ENCODE measurements at regions not wholly inside any gene's neighbourhood (a gene's known extent, or its start where the extent isn't known, plus 50 kb on each side); places are given as distances from the start of the nearest gene placed in this dataset.
A peak's percentile ranks its signal among the peaks of the same experiment; 100 is the strongest.
"Not testable (repeated sequence)": the region's sequence is repeated elsewhere in the genome, so short reads cannot be mapped to it uniquely, and the experiment has no call there.

DNA sequence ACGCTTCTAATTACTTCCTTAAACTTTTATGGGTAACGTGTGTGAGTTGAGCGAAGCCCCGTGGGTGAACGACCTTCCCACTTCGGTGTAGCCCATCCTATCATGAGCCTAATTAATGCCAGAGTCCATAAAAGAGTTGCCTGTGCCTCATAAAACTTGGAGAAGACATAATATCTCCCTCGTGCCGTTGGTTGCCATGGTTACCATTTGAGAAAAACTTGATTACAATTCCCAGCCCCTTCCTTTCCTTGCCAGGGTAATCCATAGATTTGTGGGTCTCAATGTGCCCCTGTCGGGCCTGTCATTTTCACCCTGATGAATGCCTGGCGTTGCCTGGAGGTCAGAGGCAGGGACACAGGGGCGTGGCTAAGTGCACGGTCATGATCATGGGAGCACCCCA lies 127.1 kb downstream of the GLRX3 start:
- no peak for DNase-seq

DNA sequence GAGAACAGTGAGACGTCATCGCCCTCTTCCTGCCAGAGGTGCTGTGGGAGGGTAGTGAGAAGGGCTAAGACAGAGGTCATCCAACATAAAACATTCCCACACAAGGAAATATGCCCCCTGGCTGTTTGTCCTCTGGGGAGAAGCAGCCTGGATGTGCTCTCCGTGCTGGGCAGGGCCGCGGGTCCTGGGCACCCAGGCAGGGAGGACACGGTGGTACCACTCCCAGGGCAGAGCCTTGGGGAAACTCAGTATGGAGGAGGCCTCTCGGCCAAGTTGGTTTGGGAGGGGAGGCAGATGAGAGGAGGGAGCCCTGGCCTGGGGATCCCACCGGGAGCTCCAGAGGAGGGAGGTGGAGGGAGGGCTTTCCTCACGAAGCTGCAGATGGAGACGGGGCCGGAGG lies 129.4 kb downstream of the GLRX3 start:
- DNase-seq: no peak

DNA sequence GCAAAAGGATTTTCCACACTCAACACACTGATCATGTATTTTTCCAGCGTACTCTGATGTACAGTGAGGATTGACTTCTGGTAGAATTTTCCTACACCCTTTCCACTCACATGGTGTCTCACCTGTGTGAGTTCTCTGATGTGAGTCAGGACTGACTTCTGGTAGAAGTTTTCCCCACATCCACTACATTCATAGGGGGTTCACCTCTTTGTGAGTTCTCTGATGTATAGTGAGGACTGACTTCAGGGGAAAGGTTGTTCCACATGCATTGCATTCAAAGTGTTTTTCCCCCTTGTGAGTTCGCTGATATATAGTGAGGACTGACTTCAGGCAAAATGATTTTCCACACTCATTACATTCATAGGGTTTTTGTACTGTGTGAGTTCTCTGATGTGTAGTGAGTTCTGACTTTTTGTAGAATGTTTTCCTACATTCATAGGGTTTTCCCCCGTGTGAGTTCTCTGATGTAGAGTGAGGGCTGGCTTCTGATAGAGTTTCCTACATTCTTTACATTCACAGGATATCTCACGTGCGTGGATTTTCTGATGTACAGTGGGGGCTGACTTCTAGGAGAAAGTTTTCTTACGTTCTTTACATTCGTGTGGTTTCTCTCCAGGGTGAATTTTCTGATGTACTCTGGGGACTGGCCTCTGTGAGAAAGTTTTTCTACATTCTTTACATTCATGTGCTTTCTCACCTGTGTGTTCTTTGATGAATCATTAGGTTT lies 146.5 kb downstream of the GLRX3 start:
- no peak for DNase-seq

DNA sequence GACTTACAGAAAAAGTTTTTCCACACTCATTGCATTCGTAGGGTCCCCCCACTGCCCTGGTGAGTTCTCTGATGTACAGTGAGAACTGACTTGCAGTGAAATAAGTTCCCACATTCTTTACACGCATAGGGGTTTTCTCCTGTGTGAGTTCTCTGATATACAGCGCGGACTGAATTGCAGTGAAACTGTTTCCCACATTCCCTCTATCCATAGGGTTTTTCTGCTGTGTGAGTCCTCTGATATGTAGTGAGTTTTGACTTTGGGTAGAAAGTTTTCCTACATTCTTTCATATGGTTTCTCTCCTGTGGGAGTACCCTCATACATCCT lies 147.0 kb downstream of the GLRX3 start:
- no peak for DNase-seq

DNA sequence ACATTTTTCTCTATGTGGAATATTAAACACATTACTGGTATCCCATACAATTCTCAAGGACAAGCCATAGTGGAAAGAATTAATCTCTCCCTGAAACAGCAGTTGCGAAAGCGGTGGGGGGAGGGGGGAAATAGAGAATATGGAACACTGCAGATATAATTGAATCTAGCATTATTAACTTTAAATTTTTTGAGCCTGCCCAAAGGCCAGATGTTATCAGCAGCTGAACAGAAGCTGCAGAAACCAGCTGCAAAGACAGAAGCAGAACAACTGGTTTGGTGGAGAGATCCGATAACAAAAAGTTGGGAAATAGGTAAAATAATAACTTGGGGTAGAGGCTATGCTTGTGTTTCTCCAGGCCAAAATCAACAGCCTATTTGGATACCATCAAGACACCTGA lies 159.6 kb downstream of the GLRX3 start:
- not testable (repeated sequence) for DNase-seq

DNA sequence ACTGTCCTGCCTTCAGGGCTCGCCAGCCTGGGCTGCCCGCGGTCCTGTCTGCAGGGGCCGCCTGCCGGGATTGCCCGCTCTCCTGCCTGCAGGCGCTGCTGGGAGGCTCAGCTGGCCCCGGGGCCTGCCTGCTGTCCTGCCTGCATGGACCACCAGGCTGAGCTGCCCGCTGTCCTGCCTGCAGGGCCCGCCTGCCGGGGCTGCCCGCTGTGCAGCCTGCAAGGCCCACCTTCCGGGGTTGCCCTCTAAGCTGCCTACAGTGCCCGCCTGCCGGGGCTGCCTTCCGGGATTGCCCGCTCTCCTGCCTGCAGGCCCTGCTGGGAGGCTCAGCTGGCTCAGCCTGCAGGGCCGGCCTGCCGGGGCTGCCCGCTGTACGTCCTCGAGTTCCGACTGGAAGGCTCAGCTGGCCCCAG lies 164.4 kb downstream of the GLRX3 start:
- DNase-seq: peak; percentile 85

DNA sequence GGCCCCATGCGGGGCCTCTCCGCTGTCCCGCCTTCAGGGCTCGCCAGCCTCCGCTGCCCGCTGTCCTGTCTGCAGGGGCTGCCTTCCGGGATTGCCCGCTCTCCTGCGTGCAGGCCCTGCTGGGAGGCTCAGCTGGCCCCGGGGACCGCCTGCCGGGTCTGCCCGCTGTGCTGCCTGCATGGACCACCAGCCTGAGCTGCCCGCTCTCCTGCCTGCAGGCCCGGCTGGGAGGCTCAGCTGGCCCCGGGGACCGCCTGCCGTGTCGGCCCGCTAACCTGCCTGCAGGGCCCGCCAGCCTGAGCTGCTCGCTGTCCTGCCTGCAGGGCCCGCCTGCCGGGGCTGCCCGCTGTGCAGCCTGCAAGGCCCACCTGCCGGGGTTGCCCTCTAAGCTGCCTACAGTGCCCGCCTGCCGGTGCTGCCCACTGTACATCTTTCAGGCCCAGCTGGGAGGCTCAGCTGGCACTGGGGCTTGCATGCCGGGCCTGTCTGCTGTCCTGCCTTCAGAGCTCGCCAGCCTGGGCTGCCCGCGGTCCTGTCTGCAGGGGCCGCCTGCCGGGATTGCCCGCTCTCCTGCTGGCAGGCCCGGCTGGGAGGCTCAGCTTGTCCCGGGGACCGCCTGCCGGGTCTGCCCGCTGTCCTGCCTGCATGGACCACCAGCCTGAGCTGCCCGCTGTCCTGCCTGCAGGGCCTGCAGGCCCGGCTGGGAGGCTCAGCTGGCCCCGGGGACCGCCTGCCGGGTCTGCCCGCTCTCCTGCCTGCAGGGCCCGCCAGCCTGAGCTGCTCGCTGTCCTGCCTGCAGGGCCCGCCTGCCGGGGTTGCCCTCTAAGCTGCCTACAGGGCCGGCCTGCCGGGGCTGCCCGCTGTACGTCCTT lies 165.1 kb downstream of the GLRX3 start:
- DNase-seq: peak; percentile 88

DNA sequence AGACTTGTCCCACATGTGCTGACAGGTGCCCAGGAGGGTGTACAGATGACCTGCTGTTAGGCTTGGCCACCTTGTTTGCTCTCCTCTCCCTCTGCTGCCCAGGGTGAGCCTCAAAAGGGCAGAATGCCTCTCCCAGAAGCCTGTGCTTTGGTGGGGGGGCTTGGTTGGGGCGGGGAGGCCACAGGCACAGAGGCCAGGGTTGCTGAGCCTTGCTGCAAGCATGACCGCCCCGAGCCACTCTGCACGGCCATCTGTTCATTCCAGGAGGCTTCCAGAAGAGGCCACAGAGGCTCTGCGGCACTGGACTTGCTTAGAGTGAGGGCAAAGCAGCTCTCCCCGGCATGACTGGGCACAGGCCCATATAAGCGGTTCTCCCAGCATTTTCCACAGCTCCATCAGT lies 190.8 kb downstream of the GLRX3 start:
- no peak for DNase-seq

DNA sequence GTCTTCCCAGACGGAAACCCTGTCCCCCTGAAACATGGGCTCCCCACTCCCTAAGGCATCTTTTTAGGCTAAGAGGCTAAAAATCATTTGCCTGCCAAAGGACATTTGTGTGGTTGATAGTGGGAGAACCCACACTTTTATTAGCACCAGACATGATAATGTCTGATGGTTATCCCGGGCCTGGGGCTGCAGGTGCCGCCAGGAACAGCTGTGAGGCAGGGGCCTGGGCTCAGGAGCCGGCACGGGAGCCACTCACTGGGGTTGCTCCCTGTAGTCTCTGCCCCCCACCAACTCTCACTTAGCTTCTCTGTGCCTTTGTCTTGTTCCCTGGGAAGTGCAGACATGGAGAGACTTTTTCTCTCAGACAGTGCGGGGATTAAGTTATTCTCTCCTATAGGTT lies 193.6 kb downstream of the GLRX3 start:
- no peak for DNase-seq

DNA sequence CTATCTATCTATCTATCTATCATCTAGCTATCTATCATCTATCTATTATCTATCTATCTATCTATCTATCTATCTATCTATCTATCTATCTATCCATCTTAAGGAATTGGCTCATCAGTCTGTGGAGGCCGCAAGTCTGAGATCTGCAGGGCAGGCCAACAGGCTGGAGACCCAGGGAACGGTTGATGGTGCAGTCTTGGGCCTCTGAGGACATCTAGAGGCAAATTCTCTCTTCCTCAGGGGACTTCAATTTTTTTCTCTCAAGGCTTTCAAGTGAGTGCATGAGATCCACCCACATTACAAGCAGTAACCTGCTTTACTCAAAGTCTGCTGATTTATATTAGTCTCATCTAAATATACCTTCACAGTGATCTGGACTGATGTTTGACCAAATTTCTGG lies 197.0 kb downstream of the GLRX3 start:
- DNase-seq: no peak

DNA sequence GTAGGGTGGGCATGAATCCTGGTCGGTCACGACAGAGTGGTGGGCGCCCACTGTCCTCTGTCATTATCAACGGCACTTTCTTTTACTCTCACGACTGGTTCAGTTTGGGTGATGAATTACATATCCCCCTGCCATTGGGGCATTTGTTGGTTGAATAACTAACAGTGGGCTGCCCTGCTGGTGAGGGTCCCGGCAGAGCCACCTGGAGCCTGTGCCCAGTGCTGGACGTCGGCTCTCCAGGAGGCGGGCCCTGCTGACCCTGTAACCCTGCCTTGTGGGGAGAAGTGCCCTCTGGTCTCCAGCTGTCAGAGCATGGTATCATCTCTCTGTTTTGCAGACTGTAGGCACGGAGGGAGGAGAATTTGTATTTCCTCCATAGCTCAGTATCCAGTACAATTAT lies 199.1 kb downstream of the GLRX3 start:
- no peak for DNase-seq

DNA sequence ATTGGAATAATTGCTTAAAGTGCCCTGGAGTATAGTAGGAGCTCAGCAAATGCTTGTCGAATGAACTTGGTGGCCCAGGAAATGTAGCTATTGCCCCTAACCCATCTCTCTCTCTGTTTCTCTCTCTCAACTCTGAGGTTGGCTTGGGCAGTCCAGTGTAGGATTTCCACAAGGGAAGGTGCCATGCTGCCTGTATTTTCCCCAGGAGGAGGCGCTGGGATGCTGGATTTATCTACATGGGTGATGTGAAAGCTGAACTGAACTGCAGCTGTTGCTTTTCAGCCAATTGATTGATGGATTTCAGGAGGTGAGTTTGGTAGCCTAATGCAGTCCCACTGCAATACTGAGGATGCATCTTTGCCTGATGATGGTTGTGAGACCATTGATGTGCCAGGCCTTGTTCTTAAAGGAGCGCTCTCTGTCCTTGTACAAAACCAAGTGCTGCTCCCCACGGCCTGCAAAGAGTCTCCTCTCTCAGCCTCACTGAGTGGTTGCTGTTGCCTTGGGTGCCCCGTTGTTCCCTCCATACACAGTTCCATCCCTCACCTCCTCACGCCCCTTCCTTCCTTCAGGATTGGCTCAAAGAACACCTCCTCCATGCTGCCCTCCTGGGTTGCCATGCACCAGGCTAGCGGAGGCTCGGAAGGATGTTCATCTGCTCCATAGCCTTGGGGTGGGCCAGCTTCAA lies 200.6 kb downstream of the GLRX3 start:
- DNase-seq: no peak

DNA sequence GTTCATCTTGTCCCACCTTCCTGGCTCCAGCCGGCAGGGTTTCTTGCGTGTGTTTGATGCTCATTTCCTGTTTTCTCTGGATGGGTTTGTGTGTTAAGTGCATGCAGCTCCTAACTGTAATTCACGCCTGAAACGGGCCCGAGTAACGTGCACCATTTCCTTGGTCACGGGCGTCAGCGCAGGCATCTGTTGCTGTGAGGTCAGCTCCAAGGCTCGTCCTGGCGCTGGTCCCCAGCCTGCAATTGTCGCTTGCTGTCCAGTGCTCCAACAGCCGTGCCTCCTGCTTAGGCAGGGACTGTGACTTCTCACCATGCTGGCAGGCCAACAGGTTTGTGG lies 201.1 kb downstream of the GLRX3 start:
- DNase-seq: no peak

DNA sequence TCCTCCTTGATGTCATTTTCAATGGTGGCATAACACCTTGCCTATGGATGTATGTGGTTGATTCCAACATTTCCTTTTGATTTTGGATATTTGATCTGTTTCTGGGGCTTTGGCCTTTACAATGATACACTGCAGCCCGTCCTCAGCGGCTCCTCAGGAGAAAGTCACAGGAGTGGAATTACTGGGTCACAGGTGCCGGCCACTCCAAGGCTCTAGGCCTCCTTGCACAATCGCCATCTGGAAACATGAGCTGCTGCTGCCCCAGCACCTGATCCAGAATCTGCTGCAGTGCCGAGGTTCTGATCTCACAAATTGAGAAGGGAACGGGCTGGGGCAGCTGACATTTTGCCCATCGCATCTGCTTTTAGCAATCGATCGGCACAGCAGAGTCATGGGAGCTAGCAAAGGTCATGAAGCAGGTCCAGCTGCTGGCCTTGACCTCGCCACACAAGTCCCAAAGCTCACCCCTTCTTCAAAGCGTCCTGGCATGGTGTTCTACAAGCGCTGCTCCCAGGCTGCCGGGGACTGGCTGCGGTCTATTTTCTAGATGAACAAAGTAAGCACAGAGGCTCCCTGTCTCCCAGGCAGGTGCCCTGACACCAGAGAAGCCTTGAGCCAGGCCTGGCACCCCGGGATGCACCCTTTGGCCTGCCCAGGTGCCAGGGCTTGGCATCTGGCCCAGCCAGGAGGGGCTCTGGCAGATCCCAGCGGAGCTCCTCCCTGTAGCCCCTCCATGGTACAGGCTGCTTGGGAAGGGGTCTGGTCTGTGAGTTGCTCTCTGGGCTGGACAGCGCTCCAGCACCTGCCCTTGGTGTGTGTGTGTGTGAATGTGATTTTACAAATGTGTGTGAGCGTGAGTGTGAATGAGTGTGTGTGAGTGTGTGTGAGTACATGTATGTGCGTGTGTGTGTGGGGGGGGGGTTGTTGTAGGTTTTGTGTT lies 201.8 kb downstream of the GLRX3 start:
- no peak for DNase-seq

DNA sequence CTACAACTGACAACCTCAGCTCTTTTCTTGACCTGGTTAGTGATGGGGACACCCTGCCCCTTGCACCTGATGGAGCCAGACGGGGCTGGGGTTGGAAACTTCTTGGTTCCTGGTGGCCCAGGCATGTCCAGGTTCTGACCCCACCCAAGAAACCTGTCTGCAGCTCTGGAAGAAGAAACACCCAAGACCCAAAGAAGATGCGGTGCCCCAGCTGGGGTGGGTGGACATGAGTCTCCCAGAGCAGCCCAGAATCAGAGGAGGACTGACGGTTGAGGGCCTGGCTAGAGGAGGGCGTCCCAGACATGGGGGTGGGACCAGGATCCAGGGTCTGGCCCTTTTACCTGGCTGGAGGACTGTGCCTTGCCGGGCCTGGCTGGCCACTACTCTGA lies 202.4 kb downstream of the GLRX3 start:
- no peak for DNase-seq

DNA sequence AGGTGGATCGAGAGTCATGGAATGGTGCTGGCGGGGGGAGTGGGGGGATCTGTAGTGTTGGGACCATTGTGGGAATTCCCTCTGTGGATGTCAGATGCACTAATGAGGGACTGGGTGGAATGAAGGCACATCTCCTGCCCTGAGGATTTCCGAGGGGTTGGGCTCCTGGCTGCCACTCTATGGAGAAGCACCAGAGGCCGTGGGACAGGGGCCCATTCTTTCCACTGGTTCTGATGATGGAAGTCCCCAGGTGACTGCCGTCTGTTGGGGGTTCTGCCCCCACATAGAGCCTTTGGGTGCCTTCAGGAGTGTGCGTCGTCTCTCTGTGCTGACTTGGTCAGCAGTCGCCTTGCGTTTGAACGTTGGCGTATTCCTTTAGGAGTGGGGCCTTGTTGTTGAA lies 202.9 kb downstream of the GLRX3 start:
- no peak for DNase-seq

DNA sequence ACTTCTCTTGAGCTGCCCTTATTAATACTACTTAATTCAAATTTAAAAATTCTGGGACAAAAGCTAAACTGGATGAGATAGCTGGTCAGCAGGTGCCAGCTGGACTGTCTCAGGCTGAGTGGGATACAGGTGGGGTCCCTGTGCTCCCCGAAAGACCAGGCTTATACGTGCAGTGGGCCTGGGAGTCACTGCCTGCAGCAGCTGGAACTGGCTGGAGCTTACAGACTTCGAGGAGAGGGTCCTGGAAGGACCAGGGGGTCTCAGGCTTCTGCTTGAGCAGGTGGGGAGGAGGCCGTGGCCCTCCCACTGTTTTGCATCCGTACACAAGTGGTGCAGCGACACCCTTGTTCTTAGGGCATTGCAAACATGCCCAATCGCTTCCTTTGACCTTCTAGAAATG lies 203.7 kb downstream of the GLRX3 start:
- DNase-seq: no peak

DNA sequence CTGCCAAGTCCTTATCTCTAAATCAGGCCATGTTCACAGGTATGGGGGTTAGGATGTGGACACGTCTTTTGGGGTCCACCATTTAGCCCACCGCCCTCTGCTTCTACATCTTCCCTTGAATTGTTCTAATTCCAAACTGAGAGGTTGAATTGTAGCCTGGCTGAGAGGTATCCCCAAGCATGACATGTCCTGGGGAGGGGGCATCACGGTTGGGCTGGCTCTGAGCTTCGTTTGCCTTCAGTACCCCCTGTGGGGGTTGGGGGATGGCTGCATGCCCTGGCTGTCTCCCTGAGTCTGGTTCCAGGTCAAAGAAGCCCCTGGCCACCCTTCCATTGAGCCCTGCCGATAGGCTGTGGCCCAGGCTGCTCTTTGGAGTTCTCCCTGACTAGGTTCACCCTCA lies 204.6 kb downstream of the GLRX3 start:
- no peak for DNase-seq

DNA sequence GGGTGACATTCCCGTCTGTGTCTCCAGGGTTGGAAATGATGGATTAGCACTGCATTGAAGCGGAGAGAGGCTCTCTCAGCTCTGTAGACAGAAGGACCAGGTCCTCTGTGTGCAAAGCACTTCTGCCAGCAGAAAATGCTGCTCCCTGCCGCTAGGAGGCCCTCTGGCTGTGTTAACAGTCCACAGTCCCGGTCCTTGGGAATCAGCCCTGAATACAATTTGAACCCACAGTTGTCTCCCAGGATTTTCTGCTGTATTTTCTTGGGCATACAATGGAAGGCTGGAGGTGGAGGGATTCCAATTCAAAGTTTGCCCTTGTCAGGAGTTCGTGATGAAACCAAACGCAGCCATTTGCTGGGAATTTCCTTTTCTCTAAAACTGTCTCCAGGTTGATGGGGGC lies 205.2 kb downstream of the GLRX3 start:
- DNase-seq: no peak

DNA sequence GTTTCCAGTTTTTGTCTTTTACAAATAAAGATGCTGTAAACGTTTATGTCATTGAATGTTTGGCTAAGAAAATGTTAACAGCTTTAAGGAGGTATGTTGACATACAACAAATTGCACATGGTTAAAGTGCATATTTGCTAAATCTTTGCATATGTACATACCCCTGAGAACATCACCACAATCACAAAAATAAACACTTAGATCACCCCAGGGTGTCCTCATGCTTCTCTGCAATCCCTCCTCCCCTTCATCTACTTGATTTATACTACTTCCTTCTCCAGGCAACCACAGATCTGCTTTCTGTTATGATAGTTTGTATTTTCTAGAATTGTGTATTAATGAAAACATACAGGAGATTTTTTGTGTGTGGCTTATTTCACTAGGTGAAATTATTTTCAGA lies 209.5 kb downstream of the GLRX3 start:
- DNase-seq: no peak

DNA sequence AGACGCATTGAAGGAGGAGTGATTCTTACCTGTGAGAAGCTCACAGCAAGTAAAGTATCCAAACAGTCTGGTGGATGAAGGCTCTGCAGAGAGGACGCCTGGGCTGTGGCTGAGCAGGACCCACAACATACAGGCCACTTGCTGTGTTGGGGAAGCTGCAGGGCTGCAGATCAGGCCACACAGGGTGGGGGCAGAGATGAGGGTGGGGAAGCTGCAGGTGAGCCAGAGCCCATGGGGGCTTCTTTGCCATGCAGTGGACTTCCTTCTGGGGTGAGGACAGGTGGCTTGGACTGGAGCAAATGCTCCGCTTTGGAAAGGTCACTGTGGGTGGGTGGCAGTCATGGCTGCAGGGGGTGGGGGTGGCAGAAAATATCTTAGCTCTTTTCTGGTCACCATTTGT lies 214.8 kb downstream of the GLRX3 start:
- peak; percentile 34 for DNase-seq

DNA sequence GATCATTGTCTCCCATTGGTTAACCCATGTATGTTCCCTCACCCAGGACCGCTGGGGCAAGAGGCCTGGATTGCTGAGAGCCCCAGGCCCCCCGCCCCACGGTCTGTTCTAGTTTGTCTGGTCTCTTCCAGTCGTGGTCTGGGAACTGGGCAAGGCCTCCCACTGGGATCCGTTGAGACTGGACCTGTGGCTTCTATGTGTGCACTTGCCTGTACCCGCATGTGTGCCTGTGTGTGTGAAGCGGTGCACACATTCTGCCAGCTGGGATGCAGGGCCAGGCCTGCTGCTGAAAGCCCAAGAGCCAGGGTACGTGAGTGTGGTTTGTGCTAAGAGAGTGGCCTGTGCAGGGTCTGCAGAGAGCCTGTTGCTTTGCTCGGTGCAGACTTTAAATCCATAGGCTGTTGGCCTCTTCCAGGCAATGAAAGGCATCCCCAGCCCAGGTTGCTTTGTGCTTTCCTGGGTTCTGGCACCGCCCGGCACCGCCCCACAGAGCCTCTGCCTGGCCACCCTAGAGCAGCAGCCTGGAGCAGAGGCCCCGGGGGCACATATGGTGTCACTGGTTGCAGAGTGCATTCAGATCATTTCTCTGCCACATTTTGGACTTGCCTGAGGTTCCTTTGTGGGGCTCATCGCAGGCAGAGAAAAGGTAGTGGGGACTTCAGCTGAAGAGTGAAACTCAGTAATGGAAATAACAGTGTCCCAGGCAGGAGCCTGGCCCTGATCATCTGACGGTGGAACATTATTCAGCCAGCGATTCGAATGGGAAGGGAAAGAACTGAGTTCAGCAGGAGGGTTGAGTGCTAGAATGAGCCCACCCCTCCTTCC lies 215.5 kb downstream of the GLRX3 start:
- DNase-seq: peak; percentile 53
